GM12878 (cell line): ENCODE measurements at regions not wholly inside any gene's neighbourhood (a gene's known extent, or its start where the extent isn't known, plus 50 kb on each side); places are given as distances from the start of the nearest gene placed in this dataset.

Source experiments
- ATAC-seq: fragments of 200-7000 bp; cut with Tn5 transposase; 3 replicates; pipeline ENCODE4 v1.9.1; 2020; ENCODE audit warnings: mild to moderate bottlenecking, moderate library complexity
- BruUV-seq: library from RNA; stranded (reverse); fragments of 400-500 nt; replicated peaks from 2 replicates; lab custom pipeline; 2021; lab: Mats Ljungman, UMichigan
- CTCF ChIA-PET: fragments of 300-600 bp; sonication (Branson Sonifier 250); formaldehyde crosslinking; extraction: SDS; loops from one replicate; lab custom pipeline; 2021; ENCODE audit warnings: inconsistent platforms; lab: Yijun Ruan, JAX
- POLR2A ChIA-PET: fragments of 350-600 bp; formaldehyde crosslinking; extraction: SDS; loops from one replicate; lab custom pipeline; 2021; ENCODE audit warnings: inconsistent platforms; lab: Charles Lee
- RAD21 ChIA-PET: fragments of 300-600 bp; sonication (Branson Sonifier 250); formaldehyde crosslinking; loops from one replicate; lab custom pipeline; 2023; ENCODE audit warnings: antibody characterized with exemption; ENCODE audit not compliant: unreplicated experiment; lab: Charles Lee
- SMC1A ChIA-PET: fragments of 300-600 bp; sonication (Branson Sonifier 250); formaldehyde crosslinking; loops from one replicate; lab custom pipeline; 2023; ENCODE audit not compliant: unreplicated experiment, uncharacterized antibody; lab: Charles Lee
- DNase-seq: peaks from one replicate; pipeline ENCODE4 v3.0.0-alpha.2; 2011; ENCODE audit warnings: low read depth, low spot score
- FAIRE-seq: peaks from 3 replicates; lab custom pipeline; 2011; peaks lifted over from hg19 to GRCh38; lab: Jason Lieb, UNC
- H2AFZ ChIP-seq: 2 replicates; pipeline ENCODE4 v1.6.0; 2011; ENCODE audit warnings: low read depth, low read length, control low read depth; ENCODE audit not compliant: control insufficient read depth
- H3K27ac ChIP-seq: 2 replicates; pipeline ENCODE4 v1.5.1; 2011; ENCODE audit warnings: control low read depth; ENCODE audit not compliant: control insufficient read depth, insufficient read depth
- H3K27me3 ChIP-seq, 2 experiments: replicated peaks in 1 of 2; 2 replicates each; pipeline versions ENCODE4 v1.6.0 to v1.6.1; 2011; ENCODE audit warnings: low read length in 1 of 2; ENCODE audit not compliant: control insufficient read depth in 2 of 2, insufficient read depth in 2 of 2
- H3K36me3 ChIP-seq, 2 experiments: 2 replicates each; pipeline ENCODE4 v1.5.1; 2011; ENCODE audit warnings: low read length in 1 of 2; ENCODE audit not compliant: control insufficient read depth in 2 of 2, insufficient read depth in 2 of 2
- H3K4me1 ChIP-seq: 2 replicates; pipeline ENCODE4 v1.6.1; 2011; ENCODE audit warnings: mild to moderate bottlenecking, low read length, moderate library complexity, mixed read lengths; ENCODE audit not compliant: control insufficient read depth, insufficient read depth
- H3K4me2 ChIP-seq: 2 replicates; pipeline ENCODE4 v1.6.0; 2011; ENCODE audit warnings: control low read depth; ENCODE audit not compliant: control insufficient read depth, insufficient read depth
- H3K4me3 ChIP-seq: fragments of 200-600 bp; sonication (generic); 2 replicates; pipeline ENCODE4 v1.5.1; 2016
- H3K79me2 ChIP-seq: 2 replicates; pipeline ENCODE4 v1.6.0; 2011; ENCODE audit warnings: low read length; ENCODE audit not compliant: control insufficient read depth, insufficient read depth
- H3K9ac ChIP-seq: 2 replicates; pipeline ENCODE4 v1.8.0; 2011; ENCODE audit warnings: low read length, control low read depth, mixed read lengths; ENCODE audit not compliant: control insufficient read depth, insufficient read depth
- H3K9me3 ChIP-seq: replicated peaks from 3 replicates; pipeline ENCODE4 v1.5.1; 2011; ENCODE audit warnings: mild to moderate bottlenecking, low read length; ENCODE audit not compliant: control insufficient read depth, insufficient read depth
- H4K20me1 ChIP-seq: 2 replicates; pipeline ENCODE4 v1.6.0; 2011; ENCODE audit not compliant: control insufficient read depth, insufficient read depth
- ELK1 ChIP-seq: IDR thresholded peaks from 2 replicates; pipeline ENCODE4 v1.6.1; 2012; ENCODE audit warnings: low read depth, low read length, improper control_type of control experiment
- FOXK2 ChIP-seq: fragments of 450-650 bp; IDR thresholded peaks from 2 replicates; pipeline ENCODE4 v1.6.1; 2017; ENCODE audit warnings: mild to moderate bottlenecking, moderate library complexity
- GATAD2B ChIP-seq: fragments of 450-650 bp; conservative IDR thresholded peaks from 2 replicates; pipeline ENCODE4 v1.6.1; 2017; ENCODE audit warnings: low read depth, mild to moderate bottlenecking, moderate library complexity
- NR2C1 ChIP-seq: fragments of 450-650 bp; IDR thresholded peaks from 2 replicates; pipeline ENCODE4 v1.6.1; 2017; ENCODE audit warnings: antibody characterized with exemption, mild to moderate bottlenecking, moderate library complexity
- WGBS: methylation state at CpG from one replicate; pipeline ENCODE4 v1.1.6; 2016; ENCODE audit warnings: low lambda C conversion rate; ENCODE audit not compliant: insufficient replicate concordance, insufficient coverage; ENCODE audit errors: missing lambda C conversion rate; 5-methylcytosine and 5-hydroxymethylcytosine counted together
- in situ Hi-C: fragments of 300-500 bp; cut with MboI; formaldehyde crosslinking; loops from 9 replicates; pipeline ENCODE4 v1.14.3; 2018; ENCODE audit warnings: mixed read lengths
- intact Hi-C: fragments of 100-400 bp; cut with micrococcal nuclease; formaldehyde crosslinking; loops from one replicate; pipeline ENCODE4 v1.14.2; 2022; ENCODE audit not compliant: unreplicated experiment
- TF ChIP-seq, protein P1 (sequence below): IDR thresholded peaks from 2 replicates; pipeline ENCODE4 v1.6.1; 2012; ENCODE audit warnings: low read depth, low read length, improper control_type of control experiment
- TF ChIP-seq, protein P2 (sequence below): fragments of 450-650 bp; formaldehyde crosslinking; IDR thresholded peaks from 2 replicates; pipeline ENCODE4 v1.4.0; 2020; ENCODE audit warnings: mild to moderate bottlenecking, moderate library complexity

DNA sequence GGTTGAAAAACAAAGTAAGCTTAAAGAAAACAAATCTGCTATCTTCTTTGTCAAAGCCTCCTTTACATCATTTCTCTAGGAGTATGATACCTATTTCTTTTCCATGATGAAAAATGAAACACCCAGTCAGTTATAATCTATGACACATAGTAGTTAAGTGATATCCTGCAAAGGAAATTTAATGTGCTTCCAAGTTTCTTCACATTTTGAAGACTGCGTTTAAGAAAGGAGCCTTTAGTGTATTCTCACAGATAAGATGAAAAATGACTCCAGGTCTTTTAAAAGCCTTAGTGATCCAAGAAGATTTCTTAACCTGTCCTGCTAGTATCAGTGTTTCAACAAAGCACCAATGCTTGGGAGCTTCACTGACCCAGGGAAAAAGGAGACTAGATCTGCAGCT is 356.7 kb downstream of the CCDC85A start:
- no peaks in the 10 kb centered on the region for H3K9me3 ChIP-seq
- ChIA-PET RAD21 (no interaction called here), CTCF (no interaction called here), POLR2A (no interaction called here), SMC1A (no interaction called here)
- no TSS peak for BruUV-seq
- DNase-seq (no peak), FAIRE-seq (no peak), ATAC-seq (no peak)
- H3K4me1 ChIP-seq: no peaks in the 10 kb centered on the region
- no peak overlapping the region for H3K4me2 ChIP-seq
- no peaks in the 10 kb centered on the region for H3K36me3 ChIP-seq
- no peaks in the 10 kb centered on the region for H4K20me1 ChIP-seq
- H2AFZ ChIP-seq: no peak overlapping the region
- TF ChIP-seq ELK1 (no peak), FOXK2 (no peak), GATAD2B (no peak), NR2C1 (no peak)
- TF ChIP-seq, protein P1, sequence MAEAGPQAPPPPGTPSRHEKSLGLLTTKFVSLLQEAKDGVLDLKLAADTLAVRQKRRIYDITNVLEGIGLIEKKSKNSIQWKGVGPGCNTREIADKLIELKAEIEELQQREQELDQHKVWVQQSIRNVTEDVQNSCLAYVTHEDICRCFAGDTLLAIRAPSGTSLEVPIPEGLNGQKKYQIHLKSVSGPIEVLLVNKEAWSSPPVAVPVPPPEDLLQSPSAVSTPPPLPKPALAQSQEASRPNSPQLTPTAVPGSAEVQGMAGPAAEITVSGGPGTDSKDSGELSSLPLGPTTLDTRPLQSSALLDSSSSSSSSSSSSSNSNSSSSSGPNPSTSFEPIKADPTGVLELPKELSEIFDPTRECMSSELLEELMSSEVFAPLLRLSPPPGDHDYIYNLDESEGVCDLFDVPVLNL: no peak
- TF ChIP-seq, protein P2, sequence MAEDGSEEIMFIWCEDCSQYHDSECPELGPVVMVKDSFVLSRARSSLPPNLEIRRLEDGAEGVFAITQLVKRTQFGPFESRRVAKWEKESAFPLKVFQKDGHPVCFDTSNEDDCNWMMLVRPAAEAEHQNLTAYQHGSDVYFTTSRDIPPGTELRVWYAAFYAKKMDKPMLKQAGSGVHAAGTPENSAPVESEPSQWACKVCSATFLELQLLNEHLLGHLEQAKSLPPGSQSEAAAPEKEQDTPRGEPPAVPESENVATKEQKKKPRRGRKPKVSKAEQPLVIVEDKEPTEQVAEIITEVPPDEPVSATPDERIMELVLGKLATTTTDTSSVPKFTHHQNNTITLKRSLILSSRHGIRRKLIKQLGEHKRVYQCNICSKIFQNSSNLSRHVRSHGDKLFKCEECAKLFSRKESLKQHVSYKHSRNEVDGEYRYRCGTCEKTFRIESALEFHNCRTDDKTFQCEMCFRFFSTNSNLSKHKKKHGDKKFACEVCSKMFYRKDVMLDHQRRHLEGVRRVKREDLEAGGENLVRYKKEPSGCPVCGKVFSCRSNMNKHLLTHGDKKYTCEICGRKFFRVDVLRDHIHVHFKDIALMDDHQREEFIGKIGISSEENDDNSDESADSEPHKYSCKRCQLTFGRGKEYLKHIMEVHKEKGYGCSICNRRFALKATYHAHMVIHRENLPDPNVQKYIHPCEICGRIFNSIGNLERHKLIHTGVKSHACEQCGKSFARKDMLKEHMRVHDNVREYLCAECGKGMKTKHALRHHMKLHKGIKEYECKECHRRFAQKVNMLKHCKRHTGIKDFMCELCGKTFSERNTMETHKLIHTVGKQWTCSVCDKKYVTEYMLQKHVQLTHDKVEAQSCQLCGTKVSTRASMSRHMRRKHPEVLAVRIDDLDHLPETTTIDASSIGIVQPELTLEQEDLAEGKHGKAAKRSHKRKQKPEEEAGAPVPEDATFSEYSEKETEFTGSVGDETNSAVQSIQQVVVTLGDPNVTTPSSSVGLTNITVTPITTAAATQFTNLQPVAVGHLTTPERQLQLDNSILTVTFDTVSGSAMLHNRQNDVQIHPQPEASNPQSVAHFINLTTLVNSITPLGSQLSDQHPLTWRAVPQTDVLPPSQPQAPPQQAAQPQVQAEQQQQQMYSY (CRISPR knock-in tag): no peak
- no peaks in the 10 kb centered on the region for H3K27me3 ChIP-seq
- intact Hi-C loops (no loop called here), in situ Hi-C loops (no loop called here)
- no peak overlapping the region for H3K27ac ChIP-seq
- WGBS: 93% methylated on average over 1 of the region's 1 CpG
- no peaks in the 10 kb centered on the region for H3K79me2 ChIP-seq
- no peak overlapping the region for H3K9ac ChIP-seq
- H3K4me3 ChIP-seq: no peak overlapping the region
